HepG2 (cell line): ENCODE measurements at regions not wholly inside any gene's neighbourhood (a gene's known extent, or its start where the extent isn't known, plus 50 kb on each side); places are given as distances from the start of the nearest gene placed in this dataset.
A peak's percentile ranks its signal among the peaks of the same experiment; 100 is the strongest.

ENCODE experiments used
- ATAC-seq: fragments of 200-7000 bp; cut with Tn5 transposase; 3 replicates; pipeline ENCODE4 v1.9.1; 2020; ENCODE audit warnings: mild to moderate bottlenecking, moderate library complexity
- BruUV-seq: library from RNA; stranded (reverse); fragments of 400-500 nt; replicated peaks from 2 replicates; lab custom pipeline; 2021; lab: Mats Ljungman, UMichigan
- CTCF ChIA-PET: fragments of 300-600 bp; formaldehyde crosslinking; extraction: SDS; loops from one replicate; lab custom pipeline; 2021; ENCODE audit warnings: low total read pairs, inconsistent platforms, low intra/inter-chr PET ratio; lab: Yijun Ruan, JAX
- POLR2A ChIA-PET: fragments of 350-600 bp; sonication (Branson Sonifier 250); formaldehyde crosslinking; loops from one replicate; lab custom pipeline; 2020; ENCODE audit warnings: antibody characterized with exemption, inconsistent platforms; lab: Yijun Ruan, JAX
- DNase-seq: peaks from one replicate; pipeline ENCODE4 v3.0.0-alpha.2; 2015; ENCODE audit warnings: low spot score
- FAIRE-seq: peaks from 3 replicates; lab custom pipeline; 2011; peaks lifted over from hg19 to GRCh38; lab: Jason Lieb, UNC
- H2AFZ ChIP-seq: one replicate; pipeline ENCODE4 v1.6.1; 2011; ENCODE audit warnings: low read length, inconsistent platforms
- H3K27ac ChIP-seq: fragments of 300-600 bp; 3 replicates; pipeline ENCODE4 v1.8.0; 2011; ENCODE audit warnings: mixed run types, mild to moderate bottlenecking, mixed read lengths, low read length, inconsistent platforms; ENCODE audit not compliant: insufficient read depth; ENCODE audit errors: extremely low read length
- H3K27me3 ChIP-seq, 2 experiments: fragments of 200-600 bp in 1 of 2; 2 replicates in 1 of 2; 3 replicates in 1 of 2; pipeline versions ENCODE4 v1.6.0 to v1.8.0; 2011; ENCODE audit warnings: low read length in 2 of 2, mild to moderate bottlenecking in 2 of 2, moderate library complexity in 2 of 2, inconsistent platforms in 1 of 2; ENCODE audit not compliant: insufficient read depth in 2 of 2, control insufficient read depth in 1 of 2
- H3K36me3 ChIP-seq, 2 experiments: fragments of 200-600 bp in 1 of 2; replicated peaks in 1 of 2; 2 replicates in 1 of 2; 3 replicates in 1 of 2; pipeline versions ENCODE4 v1.5.1 to v1.8.0; 2011; ENCODE audit warnings: low read length in 2 of 2, inconsistent platforms in 1 of 2; ENCODE audit not compliant: insufficient read depth in 2 of 2, control insufficient read depth in 1 of 2
- H3K4me1 ChIP-seq: 2 replicates; pipeline ENCODE4 v1.5.1; 2012; ENCODE audit warnings: low read length, inconsistent platforms; ENCODE audit not compliant: insufficient read depth
- H3K4me2 ChIP-seq: 2 replicates; pipeline ENCODE4 v1.6.0; 2011; ENCODE audit warnings: low read depth, low read length, inconsistent platforms
- H3K4me3 ChIP-seq, 3 experiments: fragments of 200-600 bp in 1 of 3; sonication (generic), shearing (Covaris generic) in 1 of 3; replicated peaks in 1 of 3; 2 replicates each; pipeline ENCODE4 v1.5.1; 2011 to 2016; ENCODE audit warnings: low read length in 3 of 3, inconsistent platforms in 2 of 3, low read depth in 2 of 3, mild to moderate bottlenecking in 2 of 3, control low read depth in 1 of 3, mixed read lengths in 1 of 3; ENCODE audit not compliant: insufficient read depth in 1 of 3
- H3K79me2 ChIP-seq: one replicate; pipeline ENCODE4 v1.6.1; 2011; ENCODE audit warnings: low read length, inconsistent platforms; ENCODE audit not compliant: insufficient read depth
- H3K9ac ChIP-seq: 2 replicates; pipeline ENCODE4 v1.6.0; 2011; ENCODE audit warnings: mild to moderate bottlenecking, low read depth, low read length, inconsistent platforms; ENCODE audit not compliant: insufficient read depth
- H3K9me3 ChIP-seq: 2 replicates; pipeline ENCODE4 v1.5.1; 2012; ENCODE audit warnings: mild to moderate bottlenecking, low read length
- H4K20me1 ChIP-seq: 2 replicates; pipeline ENCODE4 v1.6.0; 2011; ENCODE audit warnings: inconsistent platforms, mild to moderate bottlenecking, low read length, moderate library complexity; ENCODE audit not compliant: insufficient read depth
- HNF4A ChIP-seq: sonication (generic); formaldehyde crosslinking; IDR thresholded peaks from 2 replicates; pipeline ENCODE4 v1.4.0; 2020; ENCODE audit warnings: missing genetic modification reagents
- KLF16 ChIP-seq, 2 experiments: sonication (generic) in 1 of 2; formaldehyde crosslinking in 1 of 2; IDR thresholded peaks; 2 replicates each; pipeline versions ENCODE4 v1.6.1 to v1.8.0; 2016 to 2023; ENCODE audit warnings: missing genetic modification reagents in 2 of 2, missing compliant biosample characterization in 1 of 2
- MEF2D ChIP-seq: sonication (generic); formaldehyde crosslinking; IDR thresholded peaks from 2 replicates; pipeline ENCODE4 v1.5.1; 2020; ENCODE audit warnings: mild to moderate bottlenecking, missing genetic modification reagents
- PCBP2 ChIP-seq: fragments of 200-400 bp; formaldehyde crosslinking; optimal IDR thresholded peaks from 2 replicates; pipeline ENCODE3; 2018; ENCODE audit warnings: low read length, low read depth; ENCODE audit not compliant: poor library complexity, severe bottlenecking
- SAP130 ChIP-seq: IDR thresholded peaks from 2 replicates; pipeline ENCODE4 v1.6.1; 2016; ENCODE audit warnings: low read depth
- TARDBP ChIP-seq: sonication (generic); formaldehyde crosslinking; IDR thresholded peaks from 2 replicates; pipeline ENCODE4 v1.8.0; 2022; ENCODE audit warnings: mild to moderate bottlenecking, missing genetic modification reagents
- ZNF501 ChIP-seq: sonication (generic); formaldehyde crosslinking; IDR thresholded peaks from 2 replicates; pipeline ENCODE4 v1.5.1; 2020; ENCODE audit warnings: mild to moderate bottlenecking, moderate library complexity, missing genetic modification reagents
- ZNF644 ChIP-seq: IDR thresholded peaks from 2 replicates; pipeline ENCODE4 v1.6.1; 2016; ENCODE audit warnings: low read depth
- WGBS: methylation state at CpG from one replicate; pipeline ENCODE4 v1.1.6; 2017; ENCODE audit warnings: low lambda C conversion rate; 5-methylcytosine and 5-hydroxymethylcytosine counted together
- in situ Hi-C: cut with HindIII; loops from 2 replicates; pipeline ENCODE4 v1.10.0; 2017; ENCODE audit warnings: low pct_unique_long_range_greater_than_20kb; ENCODE audit not compliant: extremely low pct_ligation_motif_present
- intact Hi-C: fragments of 100-400 bp; cut with micrococcal nuclease; formaldehyde crosslinking; loops from one replicate; pipeline ENCODE4 v1.10.0; 2022; ENCODE audit not compliant: unreplicated experiment
- TF ChIP-seq, protein P1 (sequence below): IDR thresholded peaks from 2 replicates; pipeline ENCODE4 v1.6.1; 2016; ENCODE audit warnings: low read depth
- TF ChIP-seq, protein P2 (sequence below): sonication (generic); formaldehyde crosslinking; IDR thresholded peaks from 2 replicates; pipeline ENCODE4 v1.5.0; 2020; ENCODE audit warnings: missing genetic modification reagents
- TF ChIP-seq, protein P3 (sequence below): sonication (generic); formaldehyde crosslinking; IDR thresholded peaks from 2 replicates; pipeline ENCODE4 v1.8.0; 2022; ENCODE audit warnings: missing genetic modification reagents, mild to moderate bottlenecking, inconsistent platforms, borderline replicate concordance

DNA sequence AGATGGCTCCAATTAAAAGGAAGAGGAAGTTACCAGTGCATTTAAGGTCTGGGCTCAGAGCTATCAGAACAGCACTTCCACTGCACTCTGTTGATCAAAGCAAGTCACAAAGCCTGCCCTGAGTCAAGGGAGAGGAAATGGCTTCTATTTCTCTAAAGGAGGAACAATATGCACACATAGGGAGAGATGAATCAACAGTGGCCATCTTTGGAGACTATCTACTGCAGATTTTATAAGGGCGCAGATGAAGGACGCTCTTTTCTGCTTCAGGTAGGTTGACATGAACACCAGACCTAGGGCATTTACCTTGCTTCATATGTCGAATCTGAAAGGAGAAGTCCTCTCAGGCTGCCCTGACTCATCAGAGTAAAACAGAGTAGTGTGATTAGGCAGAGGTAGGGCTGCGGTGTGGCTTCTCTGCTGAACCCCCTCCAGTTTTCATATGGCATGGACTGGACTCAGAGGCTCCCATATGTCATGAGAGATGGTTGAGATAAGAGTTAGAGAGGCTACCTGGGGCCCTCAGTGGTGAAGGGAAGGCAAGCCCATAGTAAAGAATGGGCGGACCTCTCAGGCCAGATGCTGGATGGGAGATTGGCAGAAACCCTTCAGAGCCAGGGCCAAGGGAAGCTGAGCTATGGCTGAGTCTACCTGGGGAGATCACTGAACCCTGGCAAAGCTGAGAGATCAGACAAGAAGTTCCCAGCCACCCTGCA, 84.4 kb downstream of the ARF6 start:
- Histone ChIP-seq H3K9ac (no peak overlapping the region), H3K9me3 (no peaks in the 10 kb centered on the region), H3K79me2 (no peaks in the 10 kb centered on the region), H2AFZ (peak overlapping the region; percentile 32), H4K20me1 (no peaks in the 10 kb centered on the region), H3K27ac (no peak overlapping the region), H3K4me2 (no peak overlapping the region), H3K4me3 (no peak overlapping the region), H3K36me3 (no peaks in the 10 kb centered on the region), H3K4me1 (peaks cover 53% of the 10 kb centered on the region), H3K27me3 (no peaks in the 10 kb centered on the region)
- intact Hi-C loops = no loop called here
- TF ChIP-seq MEF2D (CRISPR knock-in tag) (no peak), HNF4A (CRISPR knock-in tag) (no peak), KLF16 (CRISPR knock-in tag; IDR thresholded peaks at IDR 0.05) (no peak), ZNF644 (CRISPR knock-in tag) (no peak), TARDBP (no peak), SAP130 (no peak), ZNF501 (CRISPR knock-in tag) (no peak), PCBP2 (no peak)
- TF ChIP-seq, protein P1, sequence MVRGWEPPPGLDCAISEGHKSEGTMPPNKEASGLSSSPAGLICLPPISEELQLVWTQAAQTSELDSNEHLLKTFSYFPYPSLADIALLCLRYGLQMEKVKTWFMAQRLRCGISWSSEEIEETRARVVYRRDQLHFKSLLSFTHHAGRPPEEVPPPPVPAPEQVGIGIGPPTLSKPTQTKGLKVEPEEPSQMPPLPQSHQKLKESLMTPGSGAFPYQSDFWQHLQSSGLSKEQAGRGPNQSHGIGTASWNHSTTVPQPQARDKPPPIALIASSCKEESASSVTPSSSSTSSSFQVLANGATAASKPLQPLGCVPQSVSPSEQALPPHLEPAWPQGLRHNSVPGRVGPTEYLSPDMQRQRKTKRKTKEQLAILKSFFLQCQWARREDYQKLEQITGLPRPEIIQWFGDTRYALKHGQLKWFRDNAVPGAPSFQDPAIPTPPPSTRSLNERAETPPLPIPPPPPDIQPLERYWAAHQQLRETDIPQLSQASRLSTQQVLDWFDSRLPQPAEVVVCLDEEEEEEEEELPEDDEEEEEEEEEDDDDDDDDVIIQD (CRISPR knock-in tag) = no peak
- TF ChIP-seq, protein P2, sequence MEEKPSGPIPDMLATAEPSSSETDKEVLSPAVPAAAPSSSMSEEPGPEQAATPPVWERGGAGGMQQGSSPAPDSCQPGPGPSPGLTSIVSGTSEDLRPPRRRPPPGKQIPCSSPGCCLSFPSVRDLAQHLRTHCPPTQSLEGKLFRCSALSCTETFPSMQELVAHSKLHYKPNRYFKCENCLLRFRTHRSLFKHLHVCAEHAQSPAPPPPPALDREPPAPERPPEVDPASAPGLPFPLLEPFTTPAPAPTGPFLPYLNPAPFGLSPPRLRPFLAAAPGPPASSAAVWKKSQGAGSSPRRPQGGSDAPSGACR (CRISPR knock-in tag) = no peak
- TF ChIP-seq, protein P3, sequence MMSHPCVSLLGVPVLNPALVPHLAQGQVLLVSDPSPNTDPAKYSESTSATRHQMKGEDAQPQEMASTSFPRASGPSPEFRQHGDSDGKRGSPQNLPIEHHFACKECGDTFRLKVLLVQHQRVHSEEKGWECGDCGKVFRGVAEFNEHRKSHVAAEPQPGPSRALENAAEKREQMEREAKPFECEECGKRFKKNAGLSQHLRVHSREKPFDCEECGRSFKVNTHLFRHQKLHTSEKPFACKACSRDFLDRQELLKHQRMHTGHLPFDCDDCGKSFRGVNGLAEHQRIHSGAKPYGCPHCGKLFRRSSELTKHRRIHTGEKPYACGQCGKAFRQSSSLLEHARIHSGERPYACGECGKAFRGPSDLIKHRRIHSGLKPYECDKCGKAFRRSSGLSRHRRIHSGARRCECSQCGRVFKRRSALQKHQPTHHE (CRISPR knock-in tag) = no peak
- ChIA-PET CTCF (no interaction called here), POLR2A (interaction anchor here (1.8 to 6.6 kb wide), 3 partner anchors 9 to 85 kb away, joined by 6 to 66 read pairs (median 24); partner anchors contain the start of gene ARF6)
- ATAC-seq = no peak
- FAIRE-seq = no peak
- in situ Hi-C loops = no loop called here
- BruUV-seq = no TSS peak
- no peak for DNase-seq
- 89% methylated on average over 5 of the region's 5 CpGs for WGBS
